Retina (tissue), 1 donor: ENCODE measurements at regions not wholly inside any gene's neighbourhood (a gene's known extent, or its start where the extent isn't known, plus 50 kb on each side); places are given as distances from the start of the nearest gene placed in this dataset.
"Not testable (repeated sequence)": the region's sequence is repeated elsewhere in the genome, so short reads cannot be mapped to it uniquely, and the experiment has no call there.

Experiments used
- DNase-seq: peaks from one replicate; pipeline ENCODE4 v3.0.0-alpha.2; 2016

DNA sequence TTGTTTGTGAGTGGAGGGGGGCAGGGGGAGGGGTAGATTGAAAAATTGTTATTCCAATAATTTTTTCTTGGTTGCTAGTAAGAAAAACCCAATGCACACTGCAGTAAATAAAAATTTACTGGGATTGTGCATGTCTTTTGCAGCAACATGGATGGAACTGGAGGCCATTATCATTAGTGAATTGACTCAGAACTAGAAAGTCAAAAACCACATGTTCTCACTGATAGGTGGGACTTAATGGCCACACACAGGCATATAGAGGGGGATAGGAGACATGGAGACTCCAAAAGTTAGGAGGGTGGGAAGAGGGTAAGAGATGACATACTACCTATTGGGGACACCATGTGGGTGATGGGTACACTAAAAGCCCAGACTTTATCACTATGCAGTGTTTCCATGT, 67.2 kb downstream of the BUB3 start:
- DNase-seq: no peak

DNA sequence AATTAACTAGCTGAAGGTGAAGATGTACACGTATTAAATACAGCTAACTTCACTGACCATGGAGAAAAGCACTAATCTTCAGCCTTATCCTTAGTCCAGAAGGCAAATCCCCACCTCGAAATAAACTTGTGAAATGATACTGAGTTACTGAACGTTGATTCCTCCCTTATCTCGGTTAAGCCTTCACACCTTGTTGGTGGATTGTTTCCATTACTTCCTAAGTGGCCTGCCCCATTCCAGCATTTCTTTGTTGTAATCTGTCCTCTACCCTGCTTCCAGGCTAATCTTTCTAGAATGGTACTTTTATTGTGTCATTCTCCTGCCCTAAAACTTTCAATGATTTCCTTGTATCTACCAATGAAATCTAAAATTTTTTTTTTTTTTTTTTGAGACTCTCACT, 68.6 kb downstream of the BUB3 start:
- DNase-seq: no peak

DNA sequence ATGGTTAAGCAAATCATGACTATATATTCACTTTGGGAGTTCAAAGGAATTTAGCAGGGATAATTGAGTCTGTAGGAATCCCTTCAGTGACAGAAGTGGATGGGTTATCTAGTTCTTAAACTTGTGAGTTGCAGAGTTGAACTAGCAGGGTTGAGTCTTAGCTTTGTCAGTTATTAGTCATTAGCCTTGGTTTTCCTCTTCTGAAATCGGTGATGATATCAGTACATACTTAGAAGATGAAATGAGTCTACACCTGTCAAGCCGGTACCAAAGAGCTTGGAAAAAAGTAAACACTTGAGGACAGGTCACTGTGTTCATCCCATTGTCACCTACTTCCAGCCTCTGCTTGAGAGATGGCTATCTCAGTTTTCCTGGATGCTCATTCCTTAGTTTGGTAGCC, 73.5 kb downstream of the BUB3 start:
- DNase-seq: no peak

DNA sequence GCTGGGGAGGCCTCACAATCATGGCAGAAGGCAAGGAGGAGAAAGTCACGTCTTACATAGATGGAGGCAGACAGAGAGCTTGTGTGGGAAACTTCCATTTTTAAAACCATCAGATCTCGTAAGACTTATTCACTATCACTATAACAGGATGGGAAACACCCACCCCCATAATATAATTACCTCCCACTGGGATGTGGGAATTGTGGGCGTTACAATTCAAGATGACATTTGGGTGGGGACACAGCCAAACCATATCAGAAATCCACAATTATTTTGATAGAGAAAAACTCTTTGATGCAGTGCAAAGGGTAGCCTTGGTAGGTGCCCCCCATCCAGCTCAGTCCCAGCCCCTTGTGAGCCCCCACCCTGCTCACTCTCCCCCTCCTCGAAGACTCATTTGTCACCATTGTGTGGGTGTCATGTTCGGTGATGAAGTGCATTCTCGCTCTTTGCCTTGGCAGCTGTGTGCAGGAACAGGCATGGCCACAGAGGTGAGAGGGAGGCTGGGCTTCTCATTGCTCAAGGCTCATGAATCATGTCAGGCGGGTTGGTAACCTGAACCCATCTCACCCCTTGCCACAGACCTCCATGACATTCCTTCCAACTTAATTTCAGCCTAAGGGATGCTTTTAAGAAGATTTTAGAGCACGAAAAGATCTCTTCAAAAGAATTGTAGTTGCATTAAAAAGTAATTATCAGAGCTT, 75.9 kb downstream of the BUB3 start:
- DNase-seq: no peak

DNA sequence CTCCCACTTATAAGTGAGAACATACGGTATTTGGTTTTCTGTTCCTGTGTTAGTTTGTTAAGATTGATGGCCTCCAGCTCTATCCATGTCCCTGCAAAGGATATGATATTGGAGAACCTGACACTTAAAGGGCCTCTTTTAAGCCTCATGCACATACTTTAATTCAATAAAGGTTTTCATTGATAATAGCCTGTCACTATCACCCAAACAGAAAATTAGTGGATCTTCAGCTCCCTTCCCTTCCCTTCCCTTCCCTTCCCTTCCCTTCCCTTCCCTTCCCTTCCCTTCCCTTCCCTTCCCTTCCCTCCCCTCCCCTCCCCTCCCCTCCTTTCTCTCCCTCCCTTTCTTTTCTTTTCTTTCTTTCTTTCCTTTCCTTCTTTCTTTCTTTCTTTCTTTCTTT, 78.7 kb downstream of the BUB3 start:
- not testable (repeated sequence) for DNase-seq

DNA sequence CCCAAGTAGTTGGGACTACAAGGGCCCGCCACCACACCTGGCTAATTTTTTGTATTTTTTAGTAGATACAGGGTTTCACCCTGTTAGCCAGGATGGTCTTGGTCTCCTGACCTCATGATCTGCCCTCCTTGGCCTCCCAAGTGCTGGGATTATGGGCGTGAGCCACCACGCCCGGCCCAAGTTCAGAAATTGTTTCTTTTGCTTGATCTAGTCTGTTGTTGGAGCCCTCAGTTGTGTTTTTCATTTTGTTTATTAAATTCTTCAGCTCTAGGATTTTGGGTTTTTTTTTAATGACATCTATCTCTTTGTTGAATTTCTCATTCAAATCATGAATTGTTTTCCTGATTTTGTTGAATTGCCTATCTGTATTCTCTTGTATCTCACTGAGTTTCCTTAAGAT, 80.8 kb downstream of the BUB3 start:
- DNase-seq: not testable (repeated sequence)

DNA sequence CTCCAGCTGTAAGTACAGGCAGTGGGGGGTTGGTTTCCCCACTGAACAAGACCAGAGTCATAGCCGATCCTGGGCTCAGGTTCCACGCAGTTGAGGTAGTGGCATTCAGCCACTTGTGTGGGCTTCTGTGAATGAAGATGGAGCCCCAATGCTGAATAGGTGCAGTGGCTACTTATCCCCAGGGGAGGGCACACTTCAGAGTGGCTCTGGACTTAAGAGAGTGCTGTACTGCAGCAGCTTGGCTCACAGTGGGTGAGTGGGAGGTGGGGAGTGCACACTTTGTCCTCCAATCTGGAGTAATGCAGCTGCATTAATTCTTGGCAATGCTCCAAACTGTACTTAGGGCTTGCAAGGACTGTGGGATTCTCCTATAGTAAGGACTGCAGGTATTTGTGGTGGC, 81.9 kb downstream of the BUB3 start:
- DNase-seq: no peak

DNA sequence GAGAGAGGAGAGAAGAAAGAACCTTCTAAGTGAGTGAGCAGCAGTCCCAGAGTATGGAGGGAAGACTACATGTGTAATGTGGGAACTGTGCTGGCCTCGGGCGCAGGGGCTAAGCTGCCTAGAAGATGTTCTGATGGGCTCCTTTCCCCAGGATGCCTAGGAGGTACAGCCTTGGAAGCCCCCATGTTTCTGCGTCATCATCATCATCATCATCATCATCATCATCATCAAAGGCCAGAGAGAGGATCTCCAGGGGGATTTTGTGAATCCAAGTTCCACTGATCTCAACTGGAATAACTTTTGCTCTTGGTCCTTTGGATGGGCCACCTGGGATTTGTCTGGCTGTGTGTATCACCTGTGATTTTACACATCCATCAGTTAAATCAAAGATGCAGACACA, 86.0 kb downstream of the BUB3 start:
- DNase-seq: no peak

DNA sequence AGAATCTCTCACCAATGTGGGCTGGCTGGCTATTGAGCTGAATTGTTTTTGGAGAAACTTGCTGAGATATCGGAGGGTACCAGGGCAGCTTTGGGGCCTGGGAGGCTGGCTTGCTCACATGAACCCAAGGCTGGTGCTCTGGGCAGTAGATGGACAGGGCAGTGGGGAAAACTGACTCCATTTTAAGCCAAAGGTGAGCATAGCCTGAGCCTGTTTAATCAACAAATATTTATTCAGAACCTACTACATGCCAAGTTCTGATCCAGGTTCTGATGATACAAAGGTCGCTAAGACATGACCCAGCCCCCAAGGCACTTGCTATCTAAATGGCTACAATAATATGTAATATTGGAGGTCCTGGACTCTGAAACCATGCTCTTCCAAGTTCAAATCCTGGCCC, 86.6 kb downstream of the BUB3 start:
- DNase-seq: no peak

DNA sequence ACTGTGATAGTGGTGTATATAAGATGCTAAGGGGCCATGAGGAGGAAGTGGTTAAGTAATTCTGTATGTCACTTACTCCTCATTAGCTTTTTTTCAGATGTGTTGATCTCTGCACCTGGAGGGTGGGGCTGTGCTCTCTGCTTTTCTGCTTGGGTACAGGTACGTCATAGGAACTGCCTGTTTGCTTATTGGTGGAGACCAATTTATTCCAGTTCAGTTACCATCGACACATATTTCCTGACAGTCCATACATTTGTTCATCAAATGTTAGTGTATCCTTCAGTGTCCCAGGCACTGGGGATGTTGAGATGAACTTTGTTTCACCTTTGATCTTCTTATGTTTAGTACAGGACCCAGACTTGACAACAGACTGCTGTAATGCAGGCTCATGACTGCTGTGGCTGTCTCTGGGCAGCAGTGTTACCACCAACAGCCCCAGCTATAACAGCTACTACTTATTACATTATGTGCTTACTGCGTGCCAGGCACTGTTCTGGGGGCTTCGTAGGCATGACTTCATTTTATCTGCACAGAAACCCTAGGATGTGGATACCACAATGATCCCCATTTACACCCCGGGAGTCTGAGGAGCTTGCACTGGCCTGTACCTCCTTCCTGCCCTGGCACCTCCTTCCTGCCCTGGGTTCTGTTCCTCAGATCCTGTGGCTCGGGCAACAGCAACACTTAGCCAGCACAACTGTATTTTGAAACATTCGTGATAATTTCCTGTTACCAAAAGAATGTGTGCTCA, 87.4 kb downstream of the BUB3 start:
- no peak for DNase-seq

DNA sequence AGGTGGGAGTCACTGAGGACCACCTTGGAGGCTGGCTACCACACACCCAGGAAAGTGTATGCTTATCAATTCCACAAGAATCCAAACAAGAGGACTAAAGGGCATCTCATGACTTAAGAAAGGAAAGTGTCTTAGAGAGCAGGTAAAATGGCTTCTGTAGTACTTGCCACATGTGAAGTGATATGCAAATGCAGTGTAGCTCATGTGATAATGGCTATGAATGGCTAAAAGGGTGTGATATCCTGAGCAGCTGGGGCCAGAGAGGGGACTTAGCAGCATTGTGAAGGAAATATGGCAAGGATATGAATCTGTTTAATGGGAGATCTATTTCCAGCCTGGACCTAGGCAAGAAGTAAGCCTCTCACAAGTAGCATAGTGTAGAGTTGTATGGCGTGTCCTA, 90.5 kb downstream of the BUB3 start:
- DNase-seq: no peak

DNA sequence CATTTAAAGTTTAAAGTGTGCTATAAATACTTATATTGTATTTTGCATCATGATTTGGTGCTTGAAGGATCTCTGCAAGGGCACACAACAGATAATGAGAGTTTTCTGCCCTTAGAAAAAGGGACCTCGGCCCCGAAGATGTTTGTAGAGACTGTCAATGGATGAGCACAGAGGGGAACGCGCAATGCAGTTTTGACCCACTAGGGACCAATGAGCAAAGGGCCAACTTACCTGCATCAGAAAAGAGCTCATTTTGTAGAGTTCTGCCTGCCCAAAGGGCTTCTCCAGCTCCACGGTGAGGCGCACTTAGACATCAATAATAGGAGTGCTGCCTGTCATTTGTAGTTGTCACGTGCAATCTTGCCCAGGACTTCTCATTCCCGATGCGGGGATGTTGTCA, 91.1 kb downstream of the BUB3 start:
- no peak for DNase-seq

DNA sequence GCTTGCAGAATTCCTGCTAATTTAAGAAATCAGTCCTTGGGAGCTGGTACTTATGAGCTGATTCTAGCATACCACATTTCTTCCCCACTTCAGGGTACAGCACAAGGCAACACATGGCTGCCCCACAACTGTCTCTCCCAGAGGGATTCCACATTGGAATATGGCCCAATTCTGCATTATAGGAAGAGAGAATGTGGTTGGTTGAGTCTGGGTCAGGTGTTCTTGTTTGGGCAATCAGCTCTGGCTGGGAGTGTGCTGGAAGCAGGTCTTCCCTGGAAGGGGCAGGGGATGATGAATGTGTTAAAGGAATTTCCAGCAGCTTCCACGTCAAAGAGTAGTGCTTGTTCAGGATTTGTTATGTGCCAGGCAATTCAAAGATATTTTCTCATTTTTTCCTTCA, 95.7 kb downstream of the BUB3 start:
- no peak for DNase-seq

DNA sequence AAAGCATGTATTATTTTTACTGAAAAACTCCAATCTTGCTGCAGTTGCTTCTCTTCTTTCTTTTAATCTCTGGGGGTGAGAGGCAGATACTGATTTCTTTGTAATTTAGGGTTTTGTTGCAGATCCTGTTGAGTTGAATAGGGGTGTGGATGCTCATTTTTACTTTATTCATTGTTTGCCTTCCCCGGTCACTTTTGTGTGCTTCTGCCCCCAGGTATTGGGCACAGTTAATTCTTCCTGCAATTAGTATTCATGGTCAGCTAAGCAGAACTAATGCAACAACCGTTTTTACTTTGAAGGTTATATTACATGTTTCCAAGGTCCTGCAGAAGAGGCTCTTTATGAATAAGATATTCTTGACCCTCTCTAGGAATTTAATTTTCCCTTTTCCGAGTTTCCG, 96.4 kb downstream of the BUB3 start:
- no peak for DNase-seq

DNA sequence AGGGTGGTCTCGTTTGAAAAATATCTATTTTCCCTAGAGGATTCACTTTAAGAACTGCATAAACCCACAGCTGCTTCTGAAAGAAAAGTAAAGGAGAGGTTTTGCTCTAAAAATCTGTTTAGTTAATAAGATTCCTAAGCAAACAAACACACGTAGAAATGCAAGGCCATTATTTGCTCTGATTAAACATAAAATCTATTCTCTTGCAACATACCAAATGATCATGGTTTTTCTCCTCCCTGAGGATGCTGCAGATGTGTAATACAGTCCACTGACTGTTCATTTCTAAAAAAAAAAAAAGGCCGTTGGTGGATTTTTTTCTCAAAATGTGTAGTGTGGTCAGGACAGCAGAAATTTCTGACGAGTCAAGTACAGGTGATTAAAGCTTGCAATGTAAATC, 98.6 kb downstream of the BUB3 start:
- DNase-seq: no peak

DNA sequence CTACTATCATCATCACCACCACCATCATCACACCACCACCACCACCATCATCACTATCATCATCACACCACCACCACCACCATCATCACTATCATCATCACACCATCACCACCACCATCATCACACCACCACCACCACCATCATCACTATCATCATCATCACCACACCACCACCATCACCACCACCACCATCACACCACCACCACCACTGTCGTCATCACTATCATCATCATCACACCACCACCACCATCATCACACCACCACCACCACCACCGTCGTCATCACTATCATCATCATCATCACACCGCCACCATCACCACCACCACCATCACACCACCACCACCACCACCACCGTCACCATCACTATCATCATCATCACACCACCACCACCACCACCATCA, 100.1 kb downstream of the BUB3 start:
- DNase-seq: not testable (repeated sequence)

DNA sequence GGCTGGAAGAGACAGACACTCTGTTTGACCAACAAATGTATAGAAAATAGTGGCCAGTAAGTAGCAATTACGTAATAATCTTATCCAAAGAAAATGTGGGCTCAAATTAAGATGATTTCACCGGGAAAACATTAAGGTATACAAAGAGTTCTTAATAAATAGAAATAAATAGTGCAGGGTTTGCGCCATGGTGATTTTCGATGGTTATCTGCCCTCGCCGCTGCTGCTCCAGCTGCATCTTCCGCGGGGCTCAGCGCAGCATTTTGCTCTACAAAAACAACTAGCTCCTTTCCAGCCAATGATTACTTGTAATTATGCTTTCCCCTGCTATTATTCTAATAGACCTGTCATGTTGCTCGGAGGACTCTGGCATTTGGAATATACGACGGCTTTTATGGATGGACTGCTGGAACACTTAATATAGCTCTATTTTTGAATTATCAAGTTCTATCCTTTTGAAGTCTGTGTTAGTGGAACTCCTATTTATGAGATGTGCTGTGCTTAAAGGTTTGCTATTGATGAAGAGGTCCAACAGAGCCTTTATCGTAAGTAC, 103.8 kb downstream of the BUB3 start:
- DNase-seq: no peak

DNA sequence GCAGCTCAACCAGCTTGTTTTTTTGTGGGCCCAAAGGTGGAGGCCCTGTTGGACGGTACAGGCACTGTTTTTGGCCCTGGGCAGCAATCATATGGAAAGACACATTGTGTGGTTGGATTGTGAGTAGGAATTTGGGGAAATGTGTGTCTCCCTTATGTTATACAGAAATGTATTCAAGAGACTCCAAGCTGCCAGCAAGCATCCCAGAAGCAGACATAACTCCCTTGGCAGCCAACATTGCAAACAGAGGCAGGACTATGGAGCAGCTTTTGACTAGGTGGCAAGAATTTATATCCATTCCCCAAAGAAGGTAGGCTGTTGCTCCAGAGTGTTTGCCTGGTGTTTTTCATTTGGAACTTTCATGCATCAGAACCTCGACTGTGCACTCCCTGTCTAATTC, 104.9 kb downstream of the BUB3 start:
- no peak for DNase-seq

DNA sequence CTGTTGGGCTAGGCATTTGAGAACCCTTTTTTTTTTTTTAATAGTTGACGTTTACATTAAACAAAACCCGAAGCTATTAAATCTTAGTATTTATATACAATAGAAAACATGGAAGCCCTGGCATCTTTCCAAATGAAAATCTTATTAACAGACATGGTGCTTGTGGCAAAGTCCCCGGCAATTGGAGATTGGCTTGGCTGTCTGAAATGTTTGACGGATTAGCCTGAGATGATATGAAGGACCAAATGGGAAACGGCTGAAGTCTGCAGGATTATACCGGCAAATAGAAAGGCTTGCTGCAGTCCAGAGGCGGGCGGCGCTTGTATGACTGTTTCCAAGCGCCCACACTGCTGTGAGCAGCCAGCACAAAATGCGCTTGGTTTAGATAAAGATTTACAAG, 105.6 kb downstream of the BUB3 start:
- no peak for DNase-seq

DNA sequence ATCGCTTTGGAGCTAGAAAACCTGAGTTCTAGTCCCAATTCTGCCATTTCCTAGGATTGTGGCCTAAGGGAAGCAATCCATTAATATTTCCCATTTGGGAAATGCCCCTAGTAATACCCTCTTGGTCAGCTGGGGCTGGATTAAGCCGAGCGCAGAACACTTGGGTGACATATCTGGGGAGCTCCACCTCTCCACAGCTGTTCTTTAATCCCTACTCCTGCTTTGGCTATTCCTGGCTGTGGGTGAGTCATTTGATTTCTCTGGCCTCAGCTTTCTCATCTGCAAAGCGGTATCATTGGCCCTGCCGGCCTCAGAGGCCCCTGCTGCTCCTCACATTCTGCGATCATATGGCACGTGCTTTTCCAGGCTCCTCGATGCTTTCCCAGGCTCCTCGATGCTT, 108.3 kb downstream of the BUB3 start:
- no peak for DNase-seq

DNA sequence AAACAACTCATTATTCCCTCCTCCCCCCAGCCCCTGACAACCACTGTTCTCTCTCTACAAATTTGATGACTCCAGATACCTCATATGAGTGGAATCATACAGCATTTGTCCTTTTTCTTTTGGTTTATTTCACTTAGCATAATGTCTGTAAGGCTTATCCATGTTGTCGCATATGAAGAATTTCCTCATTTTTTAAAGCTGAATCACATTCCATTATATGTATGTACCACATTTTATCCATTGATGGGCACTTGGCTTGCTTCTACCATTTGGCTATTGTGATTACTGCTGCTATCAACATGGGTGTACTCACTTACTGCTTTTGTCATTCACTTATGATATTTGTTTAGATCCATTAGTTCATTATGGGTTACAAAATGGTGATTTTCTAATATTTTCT, 112.8 kb downstream of the BUB3 start:
- DNase-seq: no peak

DNA sequence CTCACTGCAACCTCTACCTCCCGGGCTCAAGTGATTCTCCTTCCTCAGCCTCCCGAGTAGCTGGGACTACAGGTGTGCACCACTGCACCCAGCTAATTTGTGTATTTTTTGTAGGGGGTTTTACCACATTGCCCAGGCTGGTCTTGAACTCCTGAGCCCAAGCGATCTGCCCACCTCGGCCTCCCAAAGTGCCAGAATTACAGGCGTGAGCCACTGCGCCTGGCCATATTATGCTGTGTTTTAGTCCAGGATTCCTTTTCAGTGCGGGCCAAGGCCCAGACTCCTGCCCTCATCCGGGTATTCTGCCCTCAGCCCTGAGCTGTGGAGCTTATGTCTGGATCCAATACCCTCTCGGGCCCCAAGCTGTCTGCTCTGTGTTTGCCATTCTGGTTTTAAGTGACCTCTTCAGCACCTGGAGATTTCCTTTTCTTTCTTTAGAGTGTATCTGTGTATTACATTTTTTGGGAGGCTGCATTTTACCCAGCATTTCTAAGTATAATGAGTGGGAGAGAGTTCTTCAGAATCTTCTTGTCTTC, 114.9 kb downstream of the BUB3 start:
- no peak for DNase-seq

DNA sequence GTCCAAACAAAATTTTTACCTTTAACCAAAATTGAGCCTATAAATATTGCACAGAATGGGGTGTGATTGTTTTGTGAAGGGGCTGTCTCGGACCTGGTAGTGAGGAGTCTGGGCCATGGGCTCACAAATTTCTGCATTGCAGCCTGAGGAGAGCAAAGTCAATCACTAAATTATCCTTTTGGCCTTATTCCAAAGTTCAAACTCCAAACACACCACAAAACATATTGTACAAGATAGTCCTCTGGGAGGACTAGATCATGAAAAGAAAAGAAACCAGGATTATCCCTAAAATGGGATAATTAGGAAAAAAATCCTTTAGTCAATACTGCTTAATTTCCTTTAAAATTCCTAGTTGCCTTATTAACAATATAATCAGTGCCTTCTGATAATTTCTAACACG, 115.5 kb downstream of the BUB3 start:
- no peak for DNase-seq

DNA sequence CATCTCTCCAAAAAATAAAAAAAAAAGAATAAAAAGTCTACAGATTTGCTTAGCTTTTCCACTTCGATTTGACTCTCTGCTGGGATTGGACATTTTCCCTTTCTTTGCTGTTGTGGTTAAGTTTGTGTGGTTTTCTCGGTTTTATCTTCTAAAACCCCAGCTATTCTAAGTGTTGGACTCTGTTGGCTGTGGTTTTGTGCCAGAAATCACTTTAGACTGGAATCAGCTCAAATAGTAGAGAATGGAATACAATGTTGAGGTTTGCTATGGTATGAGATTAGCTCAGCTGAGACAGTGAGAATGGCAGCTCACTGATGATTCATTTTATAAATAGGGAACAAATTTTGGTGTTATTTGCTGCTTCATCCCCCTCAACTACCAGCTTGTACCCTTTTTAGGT, 116.0 kb downstream of the BUB3 start:
- no peak for DNase-seq
